HG03039 (cell line): ENCODE measurements at regions not wholly inside any gene's neighbourhood (a gene's known extent, or its start where the extent isn't known, plus 50 kb on each side); places are given as distances from the start of the nearest gene placed in this dataset.

ENCODE experiments used
- ATAC-seq: cut with Tn5 transposase; IDR thresholded peaks from one replicate; pipeline ENCODE4 v1.9.1; 2021; ENCODE audit warnings: mild to moderate bottlenecking, moderate library complexity; ENCODE audit not compliant: unreplicated experiment

DNA sequence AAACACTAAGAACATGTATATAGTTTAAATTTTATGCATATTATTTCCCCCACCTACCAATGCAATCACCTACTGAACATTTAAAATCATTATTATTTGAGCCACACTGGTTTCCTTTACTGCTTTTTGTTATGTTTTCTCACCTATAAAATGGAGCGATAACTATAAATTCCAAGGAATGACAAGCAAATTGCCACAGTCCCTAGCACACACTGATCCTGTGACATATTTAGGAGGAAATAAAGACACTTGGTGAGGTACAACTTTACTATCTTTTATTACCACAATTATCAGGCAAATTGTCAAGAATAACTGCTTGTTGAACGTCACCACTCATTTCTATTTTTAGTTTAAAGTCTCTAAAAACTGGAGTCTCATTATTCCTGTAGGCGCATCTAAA, 1693.6 kb downstream of the EFNA5 start:
- no peak for ATAC-seq

DNA sequence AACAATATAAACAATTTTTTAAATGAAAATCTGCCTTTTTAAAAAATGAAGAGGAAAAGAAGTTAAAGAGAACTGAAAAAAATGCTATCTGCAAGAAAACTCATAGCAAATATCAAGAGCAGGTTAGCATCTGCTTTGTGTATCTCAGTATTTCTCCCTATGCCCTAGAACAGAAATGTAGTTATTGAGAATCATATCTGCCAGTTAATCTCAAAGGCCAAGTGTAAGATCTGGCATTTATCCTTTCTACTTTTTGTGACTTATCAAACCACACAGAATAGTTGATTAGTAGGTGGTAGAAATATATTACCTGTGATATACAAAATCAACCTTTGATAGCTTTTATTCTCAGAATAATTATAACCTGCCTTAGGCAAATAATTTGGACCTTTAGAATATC, 1699.8 kb downstream of the EFNA5 start:
- no peak for ATAC-seq

DNA sequence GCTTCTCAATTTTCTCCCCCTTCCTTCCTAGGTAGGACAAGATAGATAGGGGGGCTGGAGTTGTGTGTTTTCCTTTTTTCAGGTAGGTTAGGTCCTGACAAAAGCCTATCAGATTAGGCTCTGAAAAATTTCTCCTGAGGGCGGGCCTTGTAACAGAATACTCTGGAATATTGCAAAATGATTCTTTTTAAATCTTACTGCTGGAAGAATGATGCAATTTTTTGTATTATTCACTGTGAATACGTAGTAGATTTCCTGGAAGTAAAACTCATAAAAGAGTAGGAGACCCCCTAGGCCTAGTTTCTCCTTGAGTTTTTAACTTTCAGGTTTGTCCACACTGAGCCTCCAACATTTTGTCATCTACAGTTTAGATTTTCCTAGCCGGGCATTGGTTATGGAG, 1701.8 kb downstream of the EFNA5 start:
- no peak for ATAC-seq

DNA sequence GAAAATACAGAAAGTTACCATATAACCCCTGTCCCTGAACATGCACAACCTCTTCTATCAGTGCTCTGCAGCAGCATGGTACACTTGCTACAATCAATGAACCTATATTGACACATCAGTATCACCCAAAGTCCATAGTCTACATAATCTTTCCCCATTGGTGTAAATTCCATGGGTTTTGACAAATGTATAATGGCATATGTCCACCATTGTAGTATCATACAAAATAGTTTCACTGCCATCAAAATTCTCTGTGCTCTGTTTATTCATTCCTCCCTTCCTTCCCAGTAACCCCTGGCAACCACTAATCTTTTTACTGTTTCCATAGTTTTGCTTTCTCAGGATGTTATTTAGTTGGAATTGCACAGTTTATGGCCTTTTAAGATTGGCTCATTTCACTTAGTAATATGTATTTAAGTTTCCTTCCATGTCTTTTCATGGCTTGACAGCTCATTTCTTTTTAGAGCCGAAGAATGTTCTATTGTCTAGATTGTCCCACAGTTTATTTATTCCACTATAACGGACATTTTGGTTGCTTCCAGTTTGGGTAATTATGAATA, 1707.0 kb downstream of the EFNA5 start:
- ATAC-seq, result no peak

DNA sequence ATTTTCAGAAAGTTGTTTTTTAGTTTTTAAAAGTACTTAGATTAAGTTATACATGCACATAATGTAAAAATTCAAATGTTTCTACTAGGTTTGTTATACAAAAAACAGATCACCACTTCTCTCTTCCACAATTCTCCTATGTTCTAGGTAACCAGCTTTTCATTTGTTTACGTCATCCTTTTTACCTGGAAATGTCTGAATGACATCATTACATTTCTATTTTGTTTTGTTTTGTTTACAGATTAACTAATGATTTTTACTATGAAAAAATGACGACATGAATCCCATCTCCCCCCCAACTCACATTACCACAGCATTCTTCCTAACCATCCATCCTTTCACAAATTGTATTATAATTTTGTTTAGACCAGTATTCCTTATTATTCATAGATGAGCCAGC, 1709.2 kb downstream of the EFNA5 start:
- ATAC-seq, result no peak

DNA sequence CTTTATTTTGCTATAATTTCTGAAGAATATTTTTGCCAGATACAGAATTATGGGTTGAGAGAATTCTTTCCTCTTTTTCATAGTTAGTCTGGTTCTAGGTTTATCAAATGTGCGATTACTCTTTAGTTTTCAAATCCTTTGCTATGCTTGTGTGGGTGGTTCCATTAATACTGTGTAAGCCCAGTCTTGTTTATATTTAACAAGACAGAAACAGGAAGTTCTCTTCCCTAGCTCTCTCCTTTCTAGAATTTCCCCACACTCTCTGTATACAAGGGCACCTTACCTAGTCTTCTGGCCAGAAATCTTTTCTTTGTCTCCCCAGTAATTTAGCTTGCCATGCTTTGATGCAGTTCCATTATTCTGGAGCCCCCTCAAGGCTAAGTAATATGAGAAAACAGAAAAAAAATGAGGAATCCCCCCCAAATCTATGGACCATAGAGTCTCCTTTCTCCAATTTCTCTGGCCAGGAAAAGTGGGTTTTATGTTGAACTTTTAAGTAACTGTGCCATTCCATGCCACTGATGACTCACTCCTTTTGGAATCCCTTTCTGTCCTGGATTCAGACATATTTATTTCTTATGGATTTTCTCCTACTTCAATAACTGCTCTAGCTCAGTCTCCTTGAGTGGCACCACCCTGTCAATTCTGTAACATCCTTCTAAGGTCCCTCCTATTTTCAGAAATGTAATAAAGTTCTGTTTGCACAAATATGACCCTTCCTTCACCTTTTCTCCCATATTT, 1714.1 kb downstream of the EFNA5 start:
- no peak for ATAC-seq

DNA sequence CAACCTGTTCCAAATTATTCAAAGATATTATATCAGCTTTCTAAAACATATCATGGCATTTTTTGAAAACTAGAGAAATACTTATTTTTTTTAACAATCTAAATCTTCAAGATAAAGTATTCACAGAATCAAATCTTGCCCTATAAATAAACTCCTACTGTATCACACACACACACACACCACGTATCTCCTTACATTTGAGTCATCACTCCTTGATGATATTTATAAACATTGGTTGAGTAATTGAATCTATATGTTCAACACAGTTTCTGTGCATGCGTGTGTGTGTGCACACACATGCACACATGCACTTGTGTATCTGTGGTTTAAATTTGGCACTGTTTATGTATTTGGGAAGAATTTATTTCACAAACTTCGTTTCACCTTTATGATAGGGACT, 1716.4 kb downstream of the EFNA5 start:
- ATAC-seq, result no peak

DNA sequence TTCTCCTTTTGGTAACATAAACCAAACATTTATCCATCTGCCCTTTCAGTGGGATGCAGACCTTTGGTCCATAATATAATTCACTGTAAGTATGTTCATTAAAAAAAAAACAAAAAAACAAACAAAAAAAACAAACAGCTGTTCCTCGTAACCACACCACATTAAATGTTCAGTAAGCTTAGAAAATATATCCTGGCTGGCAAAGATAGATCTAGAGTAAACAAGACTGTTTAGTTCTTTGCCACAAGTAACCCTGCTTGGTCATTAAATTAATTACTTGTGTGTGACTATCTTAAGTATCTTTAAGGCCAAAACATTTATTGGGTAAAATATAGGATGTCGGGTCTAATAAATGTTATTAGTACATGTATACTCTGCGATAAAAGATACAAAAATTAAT, 1717.1 kb downstream of the EFNA5 start:
- no peak for ATAC-seq

DNA sequence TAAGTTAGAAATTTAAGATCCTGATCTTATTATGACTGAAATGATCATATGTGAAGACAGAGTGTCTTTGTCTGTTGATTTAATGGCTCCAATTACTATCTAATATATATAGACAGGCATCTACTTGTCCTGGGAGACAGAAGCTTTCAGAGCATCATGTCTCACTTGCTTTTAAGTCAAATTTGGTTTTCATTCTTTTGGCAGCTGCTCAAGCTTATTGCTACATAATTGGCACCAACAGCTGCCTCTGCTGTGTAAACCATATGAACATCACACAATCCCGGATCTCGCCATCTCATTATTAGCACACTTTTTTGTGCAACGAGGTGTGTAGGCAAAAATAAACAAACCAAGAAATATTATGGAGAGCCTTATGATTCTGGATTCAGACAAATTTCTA, 1717.9 kb downstream of the EFNA5 start:
- no peak for ATAC-seq

DNA sequence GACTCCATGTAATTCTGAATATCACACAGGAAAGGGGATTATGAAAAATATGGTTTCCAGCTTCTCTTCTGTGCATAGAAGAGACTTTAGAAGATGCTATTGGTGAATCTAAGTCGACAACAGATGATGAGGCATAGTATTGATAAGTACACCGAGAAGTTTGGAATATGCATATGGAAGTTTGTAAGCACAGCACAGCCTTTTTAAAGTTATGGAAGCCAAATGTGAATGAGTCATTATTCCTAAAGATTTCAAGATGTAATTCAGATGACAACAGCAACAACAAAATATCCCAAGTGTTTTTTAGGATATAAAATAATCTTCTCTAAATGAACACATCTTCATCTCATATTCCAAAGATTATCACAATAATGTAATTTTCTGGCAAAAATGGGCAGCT, 1723.3 kb downstream of the EFNA5 start:
- no peak for ATAC-seq

DNA sequence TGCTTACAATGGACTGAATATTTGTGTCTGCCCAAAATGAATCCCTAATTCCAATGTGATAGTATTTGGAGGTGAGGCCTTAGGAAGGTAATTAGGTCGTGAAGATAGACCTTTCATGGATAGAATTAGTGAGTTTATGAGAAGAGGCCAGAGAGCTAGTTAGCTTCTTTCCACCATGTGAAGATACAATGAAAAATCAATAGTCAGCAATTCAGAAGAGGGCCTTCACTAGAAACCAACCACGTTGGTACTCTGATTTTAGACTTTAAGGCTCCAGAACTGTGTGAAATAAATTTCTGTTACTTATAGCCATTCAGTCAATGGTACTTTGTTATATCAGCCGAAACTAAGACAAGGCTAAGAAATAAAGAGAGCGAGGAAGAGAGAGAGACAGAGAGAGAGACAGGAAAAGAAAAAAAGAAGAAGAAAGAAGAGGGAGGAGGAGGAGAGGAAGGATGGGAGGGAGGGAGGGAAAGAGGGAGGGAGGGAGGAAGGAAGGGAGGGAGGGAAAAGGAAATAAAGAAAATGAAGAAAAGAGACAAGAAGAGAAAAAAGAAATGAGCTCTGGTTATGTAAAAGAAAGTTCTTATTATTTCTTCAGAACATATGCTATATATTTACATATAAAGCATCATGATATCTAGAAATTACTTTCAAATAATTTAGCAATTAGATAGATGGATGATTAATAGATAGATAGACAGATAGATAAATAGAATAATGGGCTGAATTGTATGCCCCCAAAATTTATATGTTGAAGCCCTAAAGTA, 1725.3 kb downstream of the EFNA5 start:
- no peak for ATAC-seq

DNA sequence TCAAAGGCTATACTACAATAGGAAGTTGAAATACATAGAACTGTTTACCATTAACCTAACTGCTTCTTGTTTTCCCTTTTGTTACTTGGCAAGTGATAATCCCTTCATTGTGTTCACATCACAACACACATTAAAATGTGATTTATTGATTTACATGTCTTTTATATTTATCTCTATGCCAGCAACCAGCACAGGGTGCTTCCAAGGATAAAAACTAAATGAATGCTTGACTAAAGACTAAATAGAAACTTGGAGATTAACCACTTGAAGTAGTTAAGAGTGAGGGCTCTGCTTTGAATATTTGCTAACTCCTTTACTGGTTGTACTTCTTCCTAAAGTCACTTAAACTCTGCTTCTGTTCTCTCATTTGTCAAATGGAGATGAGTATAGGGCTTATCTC, 1730.6 kb downstream of the EFNA5 start:
- ATAC-seq, result no peak

DNA sequence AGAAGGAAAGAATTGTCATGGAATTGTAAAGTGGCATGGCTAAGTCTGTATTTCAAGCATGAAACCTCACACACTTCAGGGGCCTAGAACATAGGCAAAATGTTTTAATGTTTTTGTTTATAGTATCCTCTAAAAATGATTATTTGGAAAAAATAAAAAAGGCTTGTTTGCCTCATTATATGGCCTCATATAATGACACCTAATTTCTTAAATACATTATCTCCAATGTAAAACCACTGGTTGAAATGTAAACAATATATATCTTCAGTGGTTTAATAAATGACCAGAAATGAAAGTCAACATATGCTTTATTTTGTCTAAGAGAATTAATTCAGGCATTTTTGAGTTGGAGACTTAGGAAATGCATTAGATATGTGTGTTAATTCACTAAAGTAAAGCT, 1736.6 kb downstream of the EFNA5 start:
- no peak for ATAC-seq

DNA sequence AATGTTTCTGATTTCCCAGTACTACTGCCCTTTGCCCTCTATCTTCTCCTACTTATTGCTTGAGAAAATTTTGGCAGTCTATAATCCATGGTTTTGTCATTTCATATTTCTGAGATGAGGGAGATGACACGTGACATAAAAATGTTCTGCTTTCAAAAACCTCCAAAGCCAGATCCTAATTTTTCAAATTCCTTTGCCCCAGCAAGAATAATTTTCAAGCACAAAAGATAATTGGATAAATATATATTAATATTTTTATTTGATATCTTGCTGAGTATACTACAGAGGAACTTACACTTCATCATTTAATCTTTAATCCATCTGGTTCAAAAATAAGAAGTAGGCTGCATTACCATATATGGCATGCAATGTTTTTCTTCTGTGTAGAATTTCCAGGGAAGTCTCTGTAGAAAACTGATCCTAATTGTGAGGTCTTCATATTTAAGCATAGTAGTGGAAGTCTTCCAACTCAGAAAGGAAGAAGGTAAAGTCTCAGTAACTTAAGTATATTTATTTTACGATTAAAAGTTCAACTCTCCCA, 1738.8 kb downstream of the EFNA5 start:
- no peak for ATAC-seq

DNA sequence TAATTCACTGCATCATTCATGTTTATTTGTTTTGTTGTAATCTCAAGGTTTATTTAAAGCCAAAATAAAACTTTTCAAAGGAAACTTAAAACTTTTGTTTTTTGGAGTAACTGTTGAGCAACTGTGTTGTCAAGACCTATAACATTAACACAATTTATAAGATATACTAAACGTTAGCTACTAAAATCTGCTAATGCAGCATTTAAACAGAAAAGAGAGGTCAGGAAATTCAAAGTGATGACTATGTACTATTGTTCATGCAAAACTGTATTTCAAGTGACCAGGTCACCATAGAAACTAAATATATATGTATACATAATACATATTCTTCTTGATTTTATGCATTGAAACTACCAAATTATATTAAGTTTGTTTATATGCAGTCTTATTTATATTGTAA, 1740.9 kb downstream of the EFNA5 start:
- ATAC-seq, result no peak

DNA sequence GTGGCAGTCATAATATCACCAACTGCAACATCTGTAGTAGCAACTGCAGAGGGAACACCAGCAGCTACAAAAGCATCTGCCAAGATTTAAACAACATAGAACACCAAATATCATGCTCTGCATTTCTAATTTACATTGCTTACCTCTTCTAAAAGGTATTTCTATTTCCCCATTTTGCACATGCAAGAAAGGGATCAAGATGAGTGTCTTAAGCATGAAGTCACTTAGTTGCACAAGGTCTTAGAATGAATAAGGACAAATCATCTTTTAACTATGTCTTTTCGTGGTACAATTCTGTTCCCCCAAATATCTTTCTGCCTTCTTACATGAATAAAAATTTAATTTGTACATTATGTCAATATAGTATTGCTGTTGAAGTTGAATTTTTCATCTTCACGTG, 1746.4 kb downstream of the EFNA5 start:
- ATAC-seq, result no peak

DNA sequence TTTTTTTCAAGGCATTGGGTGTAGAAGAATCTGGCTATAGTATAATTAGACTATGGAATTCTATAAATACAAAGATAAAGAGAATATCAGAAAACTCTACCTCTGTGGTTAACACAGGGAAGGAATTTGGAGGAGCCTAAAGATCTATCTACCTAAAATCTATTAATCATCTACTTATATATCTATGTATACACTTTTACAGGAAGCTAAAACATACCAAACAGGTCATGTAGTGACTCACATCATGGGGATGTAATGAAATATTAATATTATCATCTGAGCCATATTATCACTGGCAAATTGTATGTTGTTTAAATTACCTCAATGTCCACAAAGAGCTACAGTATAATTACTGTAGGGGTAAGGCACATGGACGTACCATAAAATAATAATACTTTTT, 1748.2 kb downstream of the EFNA5 start:
- ATAC-seq, result no peak

DNA sequence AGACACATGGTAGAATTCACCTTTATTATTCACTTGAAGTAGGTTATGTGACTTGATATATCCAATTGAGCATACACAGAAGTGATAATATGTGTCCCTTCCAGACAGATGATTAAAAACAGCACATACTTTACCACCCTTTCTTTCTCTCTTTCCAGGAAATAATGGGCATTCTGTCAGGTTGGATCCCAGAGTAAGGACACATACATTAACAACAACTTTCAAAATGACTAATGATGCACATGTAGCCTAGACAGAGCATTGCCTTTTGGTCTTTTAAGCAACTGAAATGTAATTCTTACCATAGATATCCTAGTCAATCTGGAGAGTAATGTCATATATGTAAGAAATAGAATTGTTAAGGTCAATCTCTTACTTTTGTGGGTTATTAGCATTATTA, 1748.7 kb downstream of the EFNA5 start:
- ATAC-seq, result no peak

DNA sequence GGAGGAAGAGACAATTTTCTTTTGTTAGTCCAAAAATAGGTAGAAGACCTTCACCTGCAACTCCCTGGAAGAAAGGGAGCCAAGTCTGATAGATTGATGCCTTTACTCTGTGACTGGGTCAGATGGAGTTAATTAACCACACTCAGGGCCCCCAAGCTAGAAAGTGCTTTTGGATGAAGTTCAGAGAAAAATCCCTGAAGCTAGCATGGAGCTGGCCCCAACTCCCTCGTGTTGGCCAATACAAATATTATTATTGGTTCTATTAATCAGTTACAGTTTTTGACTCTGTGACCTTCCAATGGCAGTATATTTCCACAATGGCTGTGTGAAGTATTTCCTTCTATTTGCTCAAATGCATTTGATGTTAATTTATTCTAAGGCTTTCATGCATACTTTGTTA, 1753.5 kb downstream of the EFNA5 start:
- no peak for ATAC-seq

DNA sequence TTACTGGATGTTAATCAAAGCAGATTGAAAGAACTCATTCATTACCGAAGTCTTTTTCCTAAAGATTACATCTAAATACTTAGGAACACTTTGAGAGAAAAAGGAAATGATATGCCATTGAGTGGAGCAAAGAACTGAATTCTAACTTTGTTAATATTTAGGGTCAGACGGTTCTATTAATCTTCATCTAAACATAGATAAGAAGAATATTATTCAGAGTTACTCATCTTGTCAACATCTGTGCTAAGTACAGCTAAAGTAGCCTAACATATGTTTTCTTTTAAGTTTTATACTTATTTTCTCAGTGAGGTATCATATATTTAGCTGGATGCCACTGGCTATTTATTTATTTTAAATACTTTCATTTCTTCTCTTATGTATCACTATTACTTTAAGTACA, 1763.7 kb downstream of the EFNA5 start:
- ATAC-seq, result no peak

DNA sequence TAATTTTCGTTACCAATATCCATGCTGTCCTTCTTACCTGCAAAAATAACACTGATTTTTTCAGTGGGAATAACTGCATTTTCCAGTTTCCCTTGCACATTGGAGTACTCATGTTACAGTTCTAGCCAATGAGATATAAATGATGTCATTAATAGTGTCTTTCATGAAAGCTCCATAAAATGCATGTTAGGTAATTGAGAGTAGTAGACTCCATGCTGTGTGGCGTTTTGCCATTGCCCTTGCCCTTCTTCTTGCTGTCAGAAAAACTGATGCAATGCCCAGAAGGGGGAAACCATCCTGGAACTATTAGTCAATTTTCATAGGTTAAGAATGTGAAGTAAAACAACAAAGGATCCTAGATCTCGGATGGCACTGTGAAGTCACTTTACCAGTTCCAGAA, 1765.3 kb downstream of the EFNA5 start:
- no peak for ATAC-seq

DNA sequence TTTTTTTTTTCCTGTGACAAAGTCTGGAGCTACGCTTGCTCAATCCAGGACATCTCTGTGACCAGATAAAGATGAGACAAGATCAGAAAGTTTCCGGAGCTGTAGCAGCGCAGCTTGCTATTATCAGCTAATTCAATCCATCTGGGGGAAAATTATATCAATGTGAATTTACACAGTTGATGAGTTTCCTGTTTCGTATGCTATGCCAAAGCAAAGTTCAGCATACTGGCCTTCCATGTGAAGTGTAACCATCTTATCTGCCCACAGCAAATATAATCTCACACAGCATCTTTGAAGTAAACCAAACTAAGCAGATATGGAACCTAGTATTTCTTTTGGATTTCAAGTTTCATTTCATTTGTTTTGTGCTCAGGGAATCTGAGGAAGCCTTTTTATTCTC, 1767.7 kb downstream of the EFNA5 start:
- no peak for ATAC-seq
